ENCODE measurements at regions not wholly inside any gene's neighbourhood (a gene's known extent, or its start where the extent isn't known, plus 50 kb on each side); places are given as distances from the start of the nearest gene placed in this dataset.
A peak's percentile ranks its signal among the peaks of the same experiment; 100 is the strongest.

DNA sequence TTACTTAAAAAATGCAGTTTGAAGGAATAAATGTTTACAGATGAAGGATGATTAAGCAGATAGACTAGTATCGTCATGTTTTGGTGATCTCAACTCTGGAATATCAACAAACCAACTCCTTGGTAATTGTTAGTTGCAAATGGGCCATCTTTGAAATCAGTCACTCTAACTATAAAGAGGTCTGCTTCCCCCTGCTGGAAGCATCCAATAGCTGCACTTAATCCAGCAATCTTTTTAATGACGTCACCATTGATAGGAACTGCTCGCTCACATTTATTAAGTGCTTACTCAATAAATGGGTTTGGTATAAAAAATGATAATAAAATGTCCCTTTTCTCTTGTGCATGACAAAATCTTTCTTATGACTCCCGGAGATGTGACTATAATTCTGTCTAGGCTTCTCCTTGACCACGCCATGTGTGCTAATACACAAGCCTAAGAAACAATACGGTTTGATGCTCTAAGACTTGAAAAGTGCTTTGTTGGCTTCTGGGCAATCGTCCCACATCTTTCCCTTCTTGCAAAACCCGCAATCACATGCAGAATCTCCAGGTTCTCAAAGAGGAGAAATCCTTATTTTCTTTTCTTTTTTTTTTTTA is 227.6 kb upstream of the POU1F1 start:
- Histone ChIP-seq H3K27ac (ENCODE audit: low read depth in 1 of 2, low read length in 2 of 2) (no peak overlapping the region), H3K4me3 (ENCODE audit: low read depth in 1 of 3, low read length in 3 of 3) (no peak overlapping the region), H3K9ac (ENCODE audit: low read depth in 1 of 2, low read length in 2 of 2) (no peak overlapping the region), H3K36me3 (ENCODE audit: control insufficient read depth in 4 of 4, insufficient read depth in 3 of 4, low read depth in 1 of 4, low read length in 3 of 4) (no peaks in the 10 kb centered on the region), H3K4me1 (ENCODE audit: control insufficient read depth in 4 of 4, insufficient read depth in 4 of 4, low read length in 3 of 4) (no peaks in the 10 kb centered on the region), H3K9me3 (ENCODE audit: control insufficient read depth in 4 of 4, low read length in 3 of 4) (no peaks in the 10 kb centered on the region), H3K27me3 (ENCODE audit: control insufficient read depth in 4 of 4, insufficient read depth in 4 of 4, low read length in 3 of 4) (no peaks in the 10 kb centered on the region)
- 39% methylated on average over 8 of the region's 8 CpGs for WGBS
- no peak for DNase-seq (ENCODE audit: low spot score)
- TF ChIP-seq YY1 (IDR thresholded peaks at IDR 0.05) = no peak
- peak; percentile 53 for TF ChIP-seq CTCF (IDR thresholded peaks at IDR 0.05; ENCODE audit: low read depth, low read length, missing input control)
- TF ChIP-seq NR2F2 (IDR thresholded peaks at IDR 0.05) = no peak
- TF ChIP-seq, protein P1, sequence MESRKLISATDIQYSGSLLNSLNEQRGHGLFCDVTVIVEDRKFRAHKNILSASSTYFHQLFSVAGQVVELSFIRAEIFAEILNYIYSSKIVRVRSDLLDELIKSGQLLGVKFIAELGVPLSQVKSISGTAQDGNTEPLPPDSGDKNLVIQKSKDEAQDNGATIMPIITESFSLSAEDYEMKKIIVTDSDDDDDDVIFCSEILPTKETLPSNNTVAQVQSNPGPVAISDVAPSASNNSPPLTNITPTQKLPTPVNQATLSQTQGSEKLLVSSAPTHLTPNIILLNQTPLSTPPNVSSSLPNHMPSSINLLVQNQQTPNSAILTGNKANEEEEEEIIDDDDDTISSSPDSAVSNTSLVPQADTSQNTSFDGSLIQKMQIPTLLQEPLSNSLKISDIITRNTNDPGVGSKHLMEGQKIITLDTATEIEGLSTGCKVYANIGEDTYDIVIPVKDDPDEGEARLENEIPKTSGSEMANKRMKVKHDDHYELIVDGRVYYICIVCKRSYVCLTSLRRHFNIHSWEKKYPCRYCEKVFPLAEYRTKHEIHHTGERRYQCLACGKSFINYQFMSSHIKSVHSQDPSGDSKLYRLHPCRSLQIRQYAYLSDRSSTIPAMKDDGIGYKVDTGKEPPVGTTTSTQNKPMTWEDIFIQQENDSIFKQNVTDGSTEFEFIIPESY (IDR thresholded peaks at IDR 0.05) = no peak
- TF ChIP-seq RAD21 (IDR thresholded peaks at IDR 0.05) = peak; percentile 65 to 74
- no peak for TF ChIP-seq GABPA (IDR thresholded peaks at IDR 0.05 in 1 of 2, conservative IDR thresholded peaks at IDR 0.05 in 1 of 2)
- no peak for TF ChIP-seq FOXA1 (IDR thresholded peaks at IDR 0.05)
- TF ChIP-seq SP1 (IDR thresholded peaks at IDR 0.05) = no peak
- no peak for TF ChIP-seq REST (IDR thresholded peaks at IDR 0.05)
- peak; percentile 22 to 48 for TF ChIP-seq JUND (IDR thresholded peaks at IDR 0.05)
- TF ChIP-seq MAX (IDR thresholded peaks at IDR 0.05) = no peak

DNA sequence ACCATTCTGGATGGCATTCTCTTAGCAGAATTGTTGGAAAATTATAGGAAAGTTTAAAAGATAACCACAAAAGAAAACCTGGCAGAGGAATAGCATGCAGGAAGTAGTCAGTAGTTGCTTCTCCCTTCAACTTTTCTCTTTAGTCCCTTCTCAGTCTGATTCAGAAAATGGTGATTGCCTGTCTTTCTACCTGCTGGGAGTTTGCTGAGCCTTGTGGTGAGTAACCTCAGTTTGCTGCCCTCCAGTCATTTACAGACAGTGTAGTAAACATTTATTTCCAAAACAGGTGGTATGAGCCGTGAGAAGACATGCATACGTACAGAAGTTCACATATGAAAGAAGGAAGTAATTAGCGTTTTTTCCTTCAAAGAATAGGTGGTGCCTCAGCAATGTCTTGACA is 224.7 kb upstream of the POU1F1 start:
- TF ChIP-seq HNF4G (IDR thresholded peaks at IDR 0.05) (no peak), SP1 (IDR thresholded peaks at IDR 0.05) (no peak), CTCF (IDR thresholded peaks at IDR 0.05; ENCODE audit: low read depth, low read length, missing input control) (no peak), RAD21 (IDR thresholded peaks at IDR 0.05) (no peak), HNF4A (conservative IDR thresholded peaks at IDR 0.05) (no peak), JUND (IDR thresholded peaks at IDR 0.05) (no peak), RXRA (IDR thresholded peaks at IDR 0.05) (no peak), GABPA (IDR thresholded peaks at IDR 0.05 in 1 of 2, conservative IDR thresholded peaks at IDR 0.05 in 1 of 2) (no peak), NR2F2 (IDR thresholded peaks at IDR 0.05) (no peak), FOXA1 (IDR thresholded peaks at IDR 0.05) (no peak), EGR1 (IDR thresholded peaks at IDR 0.05; ENCODE audit: low read depth in 2 of 2) (no peak), MAX (IDR thresholded peaks at IDR 0.05) (no peak), TAF1 (conservative IDR thresholded peaks at IDR 0.05) (no peak)
- TF ChIP-seq, protein P2, sequence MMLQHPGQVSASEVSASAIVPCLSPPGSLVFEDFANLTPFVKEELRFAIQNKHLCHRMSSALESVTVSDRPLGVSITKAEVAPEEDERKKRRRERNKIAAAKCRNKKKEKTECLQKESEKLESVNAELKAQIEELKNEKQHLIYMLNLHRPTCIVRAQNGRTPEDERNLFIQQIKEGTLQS (IDR thresholded peaks at IDR 0.05) = no peak
- TF ChIP-seq, protein P1 (IDR thresholded peaks at IDR 0.05) = no peak
- Histone ChIP-seq H3K27ac (ENCODE audit: low read depth in 1 of 2, low read length in 2 of 2) (no peak overlapping the region), H3K9me3 (ENCODE audit: control insufficient read depth in 4 of 4, low read length in 3 of 4) (no peaks in the 10 kb centered on the region), H3K4me3 (ENCODE audit: low read depth in 1 of 3, low read length in 3 of 3) (no peak overlapping the region), H3K9ac (ENCODE audit: low read depth in 1 of 2, low read length in 2 of 2) (no peak overlapping the region), H3K36me3 (ENCODE audit: control insufficient read depth in 4 of 4, insufficient read depth in 3 of 4, low read depth in 1 of 4, low read length in 3 of 4) (no peaks in the 10 kb centered on the region), H3K4me1 (ENCODE audit: control insufficient read depth in 4 of 4, insufficient read depth in 4 of 4, low read length in 3 of 4) (no peaks in the 10 kb centered on the region), H3K27me3 (ENCODE audit: control insufficient read depth in 4 of 4, insufficient read depth in 4 of 4, low read length in 3 of 4) (no peaks in the 10 kb centered on the region)
- 68% methylated on average over 3 of the region's 3 CpGs for WGBS
- DNase-seq (ENCODE audit: low spot score) = no peak

All from liver (tissue), 8 donors.